Colon (tissue), 2 donors: ENCODE measurements at regions not wholly inside any gene's neighbourhood (a gene's known extent, or its start where the extent isn't known, plus 50 kb on each side); places are given as distances from the start of the nearest gene placed in this dataset.

ENCODE experiments used
- FAIRE-seq: peaks from 2 replicates; lab custom pipeline; 2012; peaks lifted over from hg19 to GRCh38; lab: Jason Lieb, UNC
- donor health status: control.
- donor health status: control.

- no peak for FAIRE-seq
Measured at GRCh38 chr1:106897976-106898375, 158.5 kb upstream of the PRMT6 start.

DNA sequence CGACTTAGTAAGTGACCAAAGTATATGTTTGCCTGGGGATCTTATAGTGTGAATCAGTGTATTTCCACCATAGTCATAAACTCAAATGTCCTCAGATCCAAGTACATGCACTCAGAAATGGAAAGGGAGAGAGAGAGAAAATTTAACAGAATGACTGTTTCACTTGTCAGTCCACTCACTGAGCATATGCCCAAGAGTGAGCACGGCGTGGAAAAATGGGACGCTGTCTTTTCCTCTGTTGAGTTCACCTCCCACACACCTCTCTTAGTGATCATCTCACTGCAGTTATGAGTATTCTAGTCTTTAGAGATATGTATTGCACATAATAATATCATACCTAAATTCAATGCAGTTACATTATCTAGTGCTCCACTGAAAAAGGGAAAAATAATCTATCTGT lies 156.8 kb upstream of the PRMT6 start:
- no peak for FAIRE-seq

- FAIRE-seq, result no peak
Measured at GRCh38 chr1:106907795-106908194, 148.7 kb upstream of the PRMT6 start.

DNA sequence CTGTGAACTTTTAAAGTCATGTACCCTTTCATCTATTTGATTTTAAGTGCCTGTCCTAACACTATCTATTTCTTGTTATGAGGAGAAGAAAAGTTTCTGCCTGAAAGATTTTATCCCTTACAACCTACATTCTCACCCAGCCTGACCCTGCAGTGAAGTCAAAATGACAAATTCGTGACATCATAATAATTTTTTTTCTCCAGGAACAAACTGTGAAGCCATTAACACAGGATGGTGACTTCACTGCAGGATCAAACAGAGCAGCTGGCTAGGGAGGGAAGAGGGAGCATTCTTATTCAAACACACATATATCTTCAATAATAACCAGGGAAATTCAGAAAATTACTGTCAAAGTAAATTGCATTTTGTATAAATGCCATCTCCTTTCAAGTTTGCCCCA lies 147.8 kb upstream of the PRMT6 start:
- no peak for FAIRE-seq

DNA sequence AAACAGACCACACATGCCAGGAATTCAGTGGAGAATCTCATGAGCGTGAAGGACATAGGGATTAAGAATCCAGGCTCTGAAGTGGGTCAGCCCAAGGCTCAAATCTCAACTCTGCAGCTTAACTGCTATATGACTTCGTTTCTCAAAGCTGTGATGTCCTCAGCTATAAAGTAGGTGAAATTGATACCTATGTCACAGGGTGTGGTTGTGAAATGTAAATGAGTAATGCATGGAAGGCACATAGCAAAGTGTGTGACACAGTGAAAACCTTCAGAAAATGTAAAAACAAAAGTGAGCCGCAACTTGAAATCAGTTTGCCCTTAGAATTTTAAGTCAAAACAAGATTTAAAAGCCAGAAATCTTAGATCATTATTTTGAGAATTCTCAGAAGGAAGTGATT lies 145.7 kb upstream of the PRMT6 start:
- no peak for FAIRE-seq

GRCh38 chr1:106912131-106912530 lies 144.3 kb upstream of the PRMT6 start:
- no peak for FAIRE-seq

GRCh38 chr1:106921186-106921585 lies 135.3 kb upstream of the PRMT6 start:
- FAIRE-seq, result no peak

GRCh38 chr1:106924360-106924759 lies 132.1 kb upstream of the PRMT6 start:
- FAIRE-seq, result no peak

- FAIRE-seq, result no peak
Measured at GRCh38 chr1:106925750-106926149, 130.7 kb upstream of the PRMT6 start.

DNA sequence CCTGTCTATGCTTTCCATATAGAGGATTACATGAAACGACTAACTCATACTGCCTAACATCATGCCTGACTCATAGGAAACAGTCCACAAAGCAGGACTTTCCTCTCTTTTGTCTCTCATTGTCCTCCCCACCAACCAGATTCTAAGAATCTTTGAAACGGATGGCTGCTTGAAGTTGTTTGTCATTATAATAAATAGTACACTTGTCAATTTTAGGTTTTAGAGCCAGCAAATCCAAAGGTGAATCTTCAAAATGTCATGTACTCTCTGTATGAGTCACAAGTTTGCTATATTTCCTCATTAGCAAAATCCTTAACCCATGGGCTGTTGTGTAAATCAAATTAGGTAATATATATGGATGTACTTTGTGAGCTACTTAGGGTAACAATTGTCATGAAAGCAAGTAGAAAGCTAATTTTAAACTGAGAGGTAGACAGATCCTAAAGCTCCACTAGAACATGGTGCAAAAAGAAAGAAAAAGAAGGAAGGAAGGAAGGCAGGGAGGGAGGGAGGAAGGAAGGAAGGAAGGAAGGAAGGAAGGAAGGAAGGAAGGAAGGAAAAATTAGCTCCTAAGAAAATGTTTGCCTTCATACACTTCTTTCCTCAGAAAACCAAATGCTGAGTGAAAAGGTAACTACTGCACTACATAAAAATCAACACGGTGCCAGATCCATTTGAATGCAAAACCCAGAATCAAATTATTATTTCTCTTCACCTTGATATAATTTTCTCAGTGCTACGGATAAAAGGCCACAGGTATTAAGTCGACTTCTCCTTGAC lies 129.5 kb upstream of the PRMT6 start:
- FAIRE-seq, result no peak

DNA sequence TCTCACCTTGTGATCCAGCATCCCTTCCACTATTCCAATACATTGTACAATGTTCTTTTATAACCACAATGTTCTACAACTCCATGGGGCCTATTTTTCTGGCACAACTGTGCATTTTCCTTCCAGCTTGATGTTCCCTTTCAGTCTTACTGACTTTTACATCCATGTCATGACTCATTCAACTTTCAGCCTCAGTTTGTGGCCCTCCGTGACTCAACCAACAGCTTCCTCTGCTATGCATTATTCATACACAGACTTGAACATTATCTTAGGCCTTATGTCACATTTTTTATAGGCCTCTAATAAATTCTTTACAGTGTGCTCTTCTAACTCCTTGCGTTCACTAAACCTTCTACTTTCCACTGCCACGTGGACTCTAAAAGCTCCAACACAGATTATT lies 119.4 kb upstream of the PRMT6 start:
- FAIRE-seq, result no peak

GRCh38 chr1:106944721-106945120 lies 111.8 kb upstream of the PRMT6 start:
- no peak for FAIRE-seq

- FAIRE-seq, result no peak
Measured at GRCh38 chr1:106952776-106953175, 103.7 kb upstream of the PRMT6 start.

- FAIRE-seq, result no peak
Measured at GRCh38 chr1:106954661-106955229, 101.7 kb upstream of the PRMT6 start.

- FAIRE-seq, result no peak
Measured at GRCh38 chr1:106956721-106957120, 99.8 kb upstream of the PRMT6 start.

DNA sequence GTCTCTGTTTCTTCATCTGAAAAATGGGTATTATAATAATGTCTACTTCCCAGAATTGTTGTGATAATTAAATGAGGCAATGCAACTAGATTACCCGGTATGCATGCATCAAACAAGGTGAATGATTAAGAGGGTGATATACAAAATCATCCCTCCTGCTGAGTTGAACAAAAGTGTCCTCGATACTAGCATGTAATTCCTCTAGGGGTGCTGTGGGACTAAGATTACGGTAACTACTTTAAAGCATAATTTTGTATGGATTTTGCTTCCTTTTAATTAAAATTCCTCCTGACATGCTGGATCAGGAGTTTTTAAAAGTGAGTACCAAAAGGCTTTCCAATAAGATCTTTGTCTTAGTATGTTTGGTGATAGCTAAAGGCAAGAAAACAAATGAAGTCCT lies 98.7 kb upstream of the PRMT6 start:
- no peak for FAIRE-seq

- no peak for FAIRE-seq
Measured at GRCh38 chr1:106960412-106960811, 96.1 kb upstream of the PRMT6 start.

- FAIRE-seq, result no peak
Measured at GRCh38 chr1:106961646-106962045, 94.8 kb upstream of the PRMT6 start.

- no peak for FAIRE-seq
Measured at GRCh38 chr1:106962591-106962990, 93.9 kb upstream of the PRMT6 start.

DNA sequence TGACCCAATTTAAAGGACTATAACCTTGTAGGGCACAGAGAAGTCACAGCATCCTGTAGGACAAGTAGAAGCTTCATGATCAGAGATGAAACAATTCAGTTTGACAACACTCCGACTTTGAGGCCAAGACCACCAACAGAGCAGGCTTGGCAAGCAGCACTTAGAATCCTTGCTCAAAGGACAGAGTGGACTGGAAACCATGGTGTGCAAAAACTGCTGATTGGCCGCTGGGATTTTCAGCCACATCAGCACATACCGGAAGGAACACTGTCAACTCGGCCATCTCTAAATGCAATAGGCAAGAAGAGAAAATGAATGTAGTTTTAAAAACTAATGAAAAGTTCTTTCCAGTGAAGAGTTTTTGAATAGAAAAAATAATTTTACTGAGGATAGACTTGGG lies 92.0 kb upstream of the PRMT6 start:
- FAIRE-seq, result no peak

GRCh38 chr1:106968644-106969043 lies 87.8 kb upstream of the PRMT6 start:
- FAIRE-seq, result no peak

DNA sequence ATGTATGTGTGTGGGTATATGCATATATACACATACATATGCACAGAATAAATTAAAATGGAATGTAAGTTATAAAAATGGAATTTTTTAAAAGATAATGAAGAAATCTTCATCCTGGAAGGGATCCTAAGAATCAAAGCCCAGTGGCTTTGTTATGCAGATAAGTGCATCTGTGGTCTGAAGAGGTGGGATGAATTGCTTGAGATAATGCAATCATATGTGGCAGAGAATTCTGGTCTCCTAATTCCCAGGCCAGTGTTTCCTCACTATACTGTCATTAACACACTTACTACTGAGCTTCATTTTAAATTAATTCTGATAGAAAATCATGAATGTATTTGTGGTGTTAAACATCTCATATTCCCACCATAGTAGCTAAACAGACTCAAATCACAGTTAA lies 86.7 kb upstream of the PRMT6 start:
- FAIRE-seq, result no peak

GRCh38 chr1:106972074-106972473 lies 84.4 kb upstream of the PRMT6 start:
- no peak for FAIRE-seq

GRCh38 chr1:106975944-106976343 lies 80.5 kb upstream of the PRMT6 start:
- no peak for FAIRE-seq
